CD1c-positive myeloid dendritic cell (primary cell): ENCODE measurements at regions not wholly inside any gene's neighbourhood (a gene's known extent, or its start where the extent isn't known, plus 50 kb on each side); places are given as distances from the start of the nearest gene placed in this dataset.

Experiments
- DNase-seq: peaks from one replicate; pipeline ENCODE4 v3.0.0-alpha.2; 2016; ENCODE audit errors: extremely low spot score

- DNase-seq = no peak
Observed at GRCh38 chr3:24595796-24596195, 101.1 kb upstream of the THRB start.

- DNase-seq = no peak
Observed at GRCh38 chr3:24596626-24597025, 102.0 kb upstream of the THRB start.

- no peak for DNase-seq
Observed at GRCh38 chr3:24598695-24599470, 104.2 kb upstream of the THRB start.

- DNase-seq = no peak
Observed at GRCh38 chr3:24601066-24601939, 106.7 kb upstream of the THRB start.

GRCh38 chr3:24604215-24604614, 109.6 kb upstream of the THRB start:
- no peak for DNase-seq

GRCh38 chr3:24605511-24606028, 110.9 kb upstream of the THRB start:
- no peak for DNase-seq

- DNase-seq = no peak
Observed at GRCh38 chr3:24607281-24607680, 112.6 kb upstream of the THRB start.

GRCh38 chr3:24608701-24609390, 114.2 kb upstream of the THRB start:
- no peak for DNase-seq

GRCh38 chr3:24614359-24614758, 119.7 kb upstream of the THRB start:
- no peak for DNase-seq

GRCh38 chr3:24615177-24615576, 120.5 kb upstream of the THRB start:
- no peak for DNase-seq

GRCh38 chr3:24616110-24616829, 121.6 kb upstream of the THRB start:
- DNase-seq = no peak

- DNase-seq = no peak
Observed at GRCh38 chr3:24622138-24622537, 127.5 kb upstream of the THRB start.

- DNase-seq = no peak
Observed at GRCh38 chr3:24622696-24623225, 128.1 kb upstream of the THRB start.

- no peak for DNase-seq
Observed at GRCh38 chr3:24623657-24624056, 129.0 kb upstream of the THRB start.

GRCh38 chr3:24624938-24625681, 130.5 kb upstream of the THRB start:
- no peak for DNase-seq

GRCh38 chr3:24628523-24629258, 134.0 kb upstream of the THRB start:
- no peak for DNase-seq

- DNase-seq = no peak
Observed at GRCh38 chr3:24631481-24631880, 136.8 kb upstream of the THRB start.

- no peak for DNase-seq
Observed at GRCh38 chr3:24639061-24639460, 144.4 kb upstream of the THRB start.

GRCh38 chr3:24639481-24640329, 145.1 kb upstream of the THRB start:
- peak; percentile 8 for DNase-seq
